Right lobe of liver (tissue), 6 donors: ENCODE measurements at regions not wholly inside any gene's neighbourhood (a gene's known extent, or its start where the extent isn't known, plus 50 kb on each side); places are given as distances from the start of the nearest gene placed in this dataset.
A peak's percentile ranks its signal among the peaks of the same experiment; 100 is the strongest.

Experiments
- ATAC-seq, 4 donors: fragments of 200-7000 bp; cut with Tn5 transposase; one replicate each; pipeline ENCODE4 v1.9.1; 2020; ENCODE audit warnings: mild to moderate bottlenecking in 4 of 4, moderate library complexity in 4 of 4
- DNase-seq, 3 donors: peaks; one replicate each; pipeline ENCODE4 v3.0.0-alpha.2; 2020
- H3K27ac ChIP-seq, 3 donors: fragments of 200-600 bp; one replicate each; pipeline ENCODE4 v1.8.0; 2022
- H3K27me3 ChIP-seq, 2 donors: fragments of 200-600 bp; one replicate each; pipeline ENCODE4 v1.8.0; 2022
- H3K36me3 ChIP-seq, 4 donors: fragments of 200-600 bp; sonication (generic) in 1 of 4; one replicate each; pipeline versions ENCODE4 v1.5.1 to v1.8.0; 2017 to 2022; ENCODE audit warnings: control low read depth in 1 of 4
- H3K4me1 ChIP-seq, 4 donors: fragments of 200-600 bp; sonication (generic) in 1 of 4; one replicate each; pipeline versions ENCODE4 v1.5.1 to v1.8.0; 2017 to 2022; ENCODE audit warnings: control low read depth in 1 of 4
- H3K4me3 ChIP-seq, 3 donors: fragments of 200-600 bp; one replicate each; pipeline ENCODE4 v1.8.0; 2022
- H3K9me3 ChIP-seq, 4 donors: fragments of 200-600 bp; sonication (generic) in 1 of 4; one replicate each; pipeline versions ENCODE4 v1.5.1 to v1.8.0; 2017 to 2022; ENCODE audit warnings: control low read depth in 1 of 4
- POLR2A ChIP-seq: fragments of 450-650 bp; IDR thresholded peaks from one replicate; pipeline ENCODE4 v1.6.1; 2017; ENCODE audit warnings: antibody characterized with exemption, mild to moderate bottlenecking
- WGBS: methylation state at CpG from one replicate; pipeline ENCODE4 v1.1.6; 2018; ENCODE audit warnings: low coverage, low lambda C conversion rate; ENCODE audit not compliant: insufficient coverage; ENCODE audit errors: missing lambda C conversion rate; 5-methylcytosine and 5-hydroxymethylcytosine counted together
- intact Hi-C, 2 donors: fragments of 100-400 bp; cut with DNase I; formaldehyde crosslinking; loops; one replicate each; pipeline versions ENCODE4 v1.11.2 to v1.14.1; 2022
- TF ChIP-seq, protein P1 (sequence below), 4 donors: fragments of 200-600 bp in 3 of 4; fragments of 450-650 bp in 1 of 4; IDR thresholded peaks; one replicate each; pipeline versions ENCODE4 v1.5.1 to v1.8.0; 2016 to 2022; ENCODE audit warnings: antibody characterized with exemption in 4 of 4, mild to moderate bottlenecking in 2 of 4
- donor health status: DM: no; HTN: yes; CAD: no.
- donor health status: DM: no; HTN: no; CAD: no.
- donor health status: DM: no; HTN: no; CAD: no.
- donor health status: DM: no; HTN: yes; CAD: no.
- donor health status: DM: no; HTN: yes; CAD: no.

GRCh38 chr2:236922061-236922460, 163.6 kb upstream of the COPS8 start:
- Histone ChIP-seq H3K9me3 (no peaks in the 10 kb centered on the region), H3K4me3 (no peak overlapping the region), H3K36me3 (no peaks in the 10 kb centered on the region), H3K27ac (no peak overlapping the region), H3K27me3 (no peaks in the 10 kb centered on the region), H3K4me1 (no peaks in the 10 kb centered on the region)
- intact Hi-C loops, result no loop called here
- 86% methylated on average over 6 of the region's 7 CpGs for WGBS
- TF ChIP-seq POLR2A, result no peak
- TF ChIP-seq, protein P1, sequence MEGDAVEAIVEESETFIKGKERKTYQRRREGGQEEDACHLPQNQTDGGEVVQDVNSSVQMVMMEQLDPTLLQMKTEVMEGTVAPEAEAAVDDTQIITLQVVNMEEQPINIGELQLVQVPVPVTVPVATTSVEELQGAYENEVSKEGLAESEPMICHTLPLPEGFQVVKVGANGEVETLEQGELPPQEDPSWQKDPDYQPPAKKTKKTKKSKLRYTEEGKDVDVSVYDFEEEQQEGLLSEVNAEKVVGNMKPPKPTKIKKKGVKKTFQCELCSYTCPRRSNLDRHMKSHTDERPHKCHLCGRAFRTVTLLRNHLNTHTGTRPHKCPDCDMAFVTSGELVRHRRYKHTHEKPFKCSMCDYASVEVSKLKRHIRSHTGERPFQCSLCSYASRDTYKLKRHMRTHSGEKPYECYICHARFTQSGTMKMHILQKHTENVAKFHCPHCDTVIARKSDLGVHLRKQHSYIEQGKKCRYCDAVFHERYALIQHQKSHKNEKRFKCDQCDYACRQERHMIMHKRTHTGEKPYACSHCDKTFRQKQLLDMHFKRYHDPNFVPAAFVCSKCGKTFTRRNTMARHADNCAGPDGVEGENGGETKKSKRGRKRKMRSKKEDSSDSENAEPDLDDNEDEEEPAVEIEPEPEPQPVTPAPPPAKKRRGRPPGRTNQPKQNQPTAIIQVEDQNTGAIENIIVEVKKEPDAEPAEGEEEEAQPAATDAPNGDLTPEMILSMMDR (IDR thresholded peaks at IDR 0.05), result no peak
- ATAC-seq, result no peak
- peak in 1 of 3 donors; percentile 32 for DNase-seq

GRCh38 chr2:236928380-236929037, 157.2 kb upstream of the COPS8 start:
- DNase-seq (peak in 1 of 3 donors; percentile 37), ATAC-seq (peak; percentile 82 to 91 (median 84))
- no peaks in the 10 kb centered on the region for H3K36me3 ChIP-seq
- no peaks in the 10 kb centered on the region for H3K27me3 ChIP-seq
- peak overlapping the region; percentile 5 to 45 (median 44) for H3K27ac ChIP-seq
- intact Hi-C loops, result no loop called here
- H3K9me3 ChIP-seq, result no peaks in the 10 kb centered on the region
- peak overlapping the region in 1 of 3 donors; percentile 23 for H3K4me3 ChIP-seq
- WGBS, result 22% methylated on average over 8 of the region's 8 CpGs
- no peak for TF ChIP-seq POLR2A
- TF ChIP-seq, protein P1 (IDR thresholded peaks at IDR 0.05), result no peak
- no peaks in the 10 kb centered on the region for H3K4me1 ChIP-seq

GRCh38 chr2:236932831-236933361, 152.8 kb upstream of the COPS8 start:
- TF ChIP-seq, protein P1 (IDR thresholded peaks at IDR 0.05), result no peak
- no peak for TF ChIP-seq POLR2A
- DNase-seq, result no peak
- 91% methylated on average over 9 of the region's 9 CpGs for WGBS
- no peaks in the 10 kb centered on the region for H3K27me3 ChIP-seq
- no peak overlapping the region for H3K27ac ChIP-seq
- no peak overlapping the region for H3K4me3 ChIP-seq
- H3K4me1 ChIP-seq, result no peaks in the 10 kb centered on the region
- ATAC-seq, result no peak
- H3K9me3 ChIP-seq, result no peaks in the 10 kb centered on the region
- intact Hi-C loops, result no loop called here
- H3K36me3 ChIP-seq, result no peaks in the 10 kb centered on the region

GRCh38 chr2:236934166-236934565, 151.5 kb upstream of the COPS8 start:
- H3K4me1 ChIP-seq, result no peaks in the 10 kb centered on the region
- TF ChIP-seq, protein P1 (IDR thresholded peaks at IDR 0.05), result no peak
- no peak for TF ChIP-seq POLR2A
- H3K27ac ChIP-seq, result no peak overlapping the region
- 81% methylated on average over 6 of the region's 6 CpGs for WGBS
- no peaks in the 10 kb centered on the region for H3K27me3 ChIP-seq
- intact Hi-C loops, result no loop called here
- no peak for DNase-seq
- H3K36me3 ChIP-seq, result no peaks in the 10 kb centered on the region
- no peak for ATAC-seq
- H3K4me3 ChIP-seq, result no peak overlapping the region
- H3K9me3 ChIP-seq, result no peaks in the 10 kb centered on the region
